IPS DF 4.7 (cell line): ENCODE measurements at regions not wholly inside any gene's neighbourhood (a gene's known extent, or its start where the extent isn't known, plus 50 kb on each side); places are given as distances from the start of the nearest gene placed in this dataset.

Source experiments
- DNase-seq: peaks from one replicate; pipeline ENCODE4 v3.0.0-alpha.2; 2013; ENCODE audit warnings: low spot score; ENCODE audit errors: extremely low read depth

GRCh38 chr2:221197225-221197856 is 374.8 kb downstream of the EPHA4 start:
- DNase-seq: no peak

GRCh38 chr2:221198309-221198708 is 373.8 kb downstream of the EPHA4 start:
- DNase-seq: no peak

DNA sequence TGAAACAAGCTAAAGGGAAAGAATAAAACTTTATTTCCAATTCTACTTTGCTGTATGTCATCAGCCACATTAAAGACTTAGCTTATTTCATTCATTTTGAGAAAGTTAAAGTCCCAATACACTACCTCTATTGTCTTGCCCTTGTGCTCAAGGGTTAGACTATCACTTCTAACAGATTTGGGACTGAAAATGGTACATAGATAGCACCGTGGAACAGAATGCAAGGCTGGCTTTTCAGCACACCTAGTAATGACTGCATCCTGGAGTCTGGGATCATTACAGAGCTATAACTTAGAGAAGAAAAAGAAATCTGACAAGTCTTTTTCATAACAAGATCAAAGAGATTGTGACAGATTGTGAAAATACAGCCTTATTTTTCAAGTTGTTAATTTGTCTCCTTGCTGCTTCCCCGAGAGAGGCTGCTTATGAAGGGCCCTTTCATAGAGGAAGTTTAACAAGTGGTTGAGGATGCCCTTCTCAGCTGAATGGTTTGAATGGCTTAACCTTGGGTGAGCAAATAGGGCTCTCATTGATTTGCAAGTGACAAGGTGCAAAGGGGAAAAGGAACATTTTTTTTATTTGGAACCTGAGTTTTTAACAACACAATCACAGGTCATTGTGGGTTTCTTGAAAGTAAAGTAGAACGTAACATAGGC is 371.8 kb downstream of the EPHA4 start:
- no peak for DNase-seq

- DNase-seq: no peak
These were observed 369.7 kb downstream of the EPHA4 start for GRCh38 chr2:221202431-221202830.

GRCh38 chr2:221203125-221203524 is 369.0 kb downstream of the EPHA4 start:
- no peak for DNase-seq

DNA sequence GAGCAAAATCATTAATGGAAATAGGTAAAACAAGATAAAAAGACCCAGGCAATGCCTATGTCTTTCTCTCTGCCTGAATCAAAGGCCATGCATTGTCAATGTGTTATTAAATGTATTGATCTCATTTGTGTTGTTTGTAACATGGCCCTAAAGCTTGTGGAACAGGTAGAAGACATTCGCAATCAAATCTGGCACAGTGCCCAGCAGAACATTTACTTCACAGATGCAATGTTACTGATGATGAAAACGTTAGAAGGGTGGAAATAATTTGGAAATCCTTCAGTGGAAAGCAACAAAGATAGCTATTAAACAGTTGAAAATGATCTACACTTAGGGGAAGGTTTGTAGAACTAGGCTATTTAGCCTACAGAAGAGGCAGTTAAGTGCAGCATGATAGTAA is 368.2 kb downstream of the EPHA4 start:
- DNase-seq: no peak

GRCh38 chr2:221204699-221205098 is 367.4 kb downstream of the EPHA4 start:
- no peak for DNase-seq

DNA sequence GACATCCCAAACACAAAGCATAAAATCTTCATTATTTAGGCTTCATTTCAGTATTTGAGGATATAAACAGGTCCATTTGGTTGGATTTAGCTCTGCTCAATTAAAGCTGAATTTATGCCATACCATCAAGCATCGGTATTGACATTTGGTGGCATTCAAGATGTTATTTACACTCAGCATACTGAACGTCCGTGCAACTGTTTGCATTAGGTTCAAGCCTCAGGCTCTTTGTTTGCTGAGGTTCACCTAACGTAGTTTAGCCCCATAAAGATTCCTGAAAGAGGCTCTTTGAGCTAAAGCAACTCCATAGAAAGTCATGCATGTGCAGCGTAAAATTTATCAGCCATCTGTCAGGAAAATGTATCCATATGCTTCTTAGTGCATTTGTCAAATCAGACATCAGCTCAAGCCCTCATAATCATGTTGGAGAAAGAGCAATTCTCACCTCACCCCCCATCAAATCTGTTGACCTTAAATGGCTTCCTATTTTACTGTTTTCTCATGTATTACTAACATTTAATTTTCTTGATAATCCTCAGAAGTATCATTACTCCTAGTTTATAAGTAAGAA is 366.9 kb downstream of the EPHA4 start:
- no peak for DNase-seq

- DNase-seq: no peak
These were observed 361.4 kb downstream of the EPHA4 start for GRCh38 chr2:221210686-221211085.

DNA sequence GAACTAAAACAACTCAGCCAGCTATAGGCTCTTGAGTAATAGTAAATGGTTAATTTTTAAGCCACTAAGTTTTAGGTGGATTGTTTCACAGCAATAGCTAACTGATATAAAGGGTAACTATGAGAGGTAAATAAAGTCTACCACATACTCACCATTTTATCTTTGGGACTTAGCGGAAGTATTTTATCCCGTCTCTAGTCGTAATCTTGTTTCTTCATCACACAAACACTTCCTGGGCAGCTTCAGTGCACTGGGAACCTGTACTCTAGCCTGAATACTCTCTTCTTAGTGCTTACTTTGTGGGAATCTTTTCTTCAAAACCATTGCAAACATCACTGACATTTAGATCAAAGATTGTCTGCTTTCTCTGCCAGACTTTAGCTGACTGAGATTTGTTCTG is 360.5 kb downstream of the EPHA4 start:
- no peak for DNase-seq

DNA sequence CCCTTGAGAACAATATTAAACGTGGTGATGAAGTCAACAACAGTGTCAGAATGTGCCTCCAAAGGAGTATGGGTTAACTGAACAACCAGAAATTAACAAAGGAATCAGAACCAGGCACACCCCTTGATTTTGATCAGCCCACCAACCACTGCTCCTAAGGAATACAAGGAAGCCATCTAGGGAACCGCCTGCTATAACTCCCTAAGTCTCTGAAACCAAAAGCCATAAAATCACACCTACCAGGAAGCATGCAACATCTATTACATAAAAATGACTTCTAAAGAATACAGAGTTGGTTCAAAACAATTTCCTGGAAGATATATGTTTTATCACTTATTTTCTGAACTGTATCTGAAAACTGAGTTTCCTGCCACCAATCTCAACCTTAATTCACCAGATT is 360.0 kb downstream of the EPHA4 start:
- no peak for DNase-seq

DNA sequence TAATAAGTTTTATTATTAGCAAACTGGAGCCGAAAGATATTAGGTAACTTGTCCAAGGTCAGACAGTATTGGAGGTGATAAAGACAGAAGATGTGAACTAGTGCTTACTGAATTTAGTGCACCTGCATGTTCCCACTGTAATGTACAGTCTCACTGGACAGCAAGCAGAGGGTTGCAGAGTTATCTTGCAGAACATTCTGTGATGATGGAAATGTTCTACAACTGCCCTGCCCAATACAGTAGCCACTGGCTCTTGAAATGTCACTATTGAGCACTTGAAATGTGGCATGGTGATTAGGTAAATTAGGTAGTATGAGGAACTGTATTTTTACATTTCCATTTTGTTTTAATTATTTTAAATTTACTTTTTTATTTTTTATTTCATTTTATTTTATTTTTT is 356.6 kb downstream of the EPHA4 start:
- DNase-seq: no peak

DNA sequence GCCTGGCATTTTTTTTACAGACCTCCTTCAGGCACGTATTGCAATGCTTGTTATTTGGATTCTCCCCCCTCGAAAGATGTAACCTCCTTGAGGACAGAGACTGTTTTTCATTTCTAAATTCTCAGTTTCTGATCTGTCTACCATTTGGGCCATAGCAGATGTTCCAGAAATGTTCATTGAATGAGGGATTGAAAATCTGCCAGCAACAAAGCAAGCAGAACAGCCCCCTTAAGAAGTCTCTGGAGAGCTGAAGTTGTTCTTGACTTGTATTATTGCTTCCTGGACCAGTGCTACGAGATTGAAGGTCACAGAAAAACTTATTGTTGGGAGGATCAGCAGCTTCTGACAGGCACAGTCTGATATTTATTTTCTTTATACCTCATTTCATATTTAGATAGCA is 355.5 kb downstream of the EPHA4 start:
- no peak for DNase-seq

- DNase-seq: no peak
These were observed 346.4 kb downstream of the EPHA4 start for GRCh38 chr2:221225752-221226151.

GRCh38 chr2:221228214-221228769 is 343.8 kb downstream of the EPHA4 start:
- DNase-seq: no peak

- no peak for DNase-seq
These were observed 343.0 kb downstream of the EPHA4 start for GRCh38 chr2:221229099-221229498.

DNA sequence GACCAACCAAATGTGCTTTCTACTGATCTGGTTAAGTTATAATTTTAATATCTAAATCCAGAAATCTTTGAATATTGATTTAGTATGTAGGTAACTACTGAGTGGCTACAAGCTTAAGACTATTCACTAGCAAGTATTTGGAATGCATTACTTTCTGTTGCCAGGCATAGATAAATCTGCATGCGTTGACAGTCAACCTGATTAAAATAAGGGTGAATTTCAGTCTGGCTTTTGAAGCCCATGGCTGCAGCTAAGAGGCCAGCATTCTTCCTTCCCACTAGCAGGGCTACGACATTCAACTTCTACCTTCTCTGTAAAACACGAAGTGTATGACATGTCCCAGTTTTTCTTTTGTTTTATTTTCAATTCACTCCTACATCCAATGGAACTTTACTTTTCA is 340.6 kb downstream of the EPHA4 start:
- no peak for DNase-seq

DNA sequence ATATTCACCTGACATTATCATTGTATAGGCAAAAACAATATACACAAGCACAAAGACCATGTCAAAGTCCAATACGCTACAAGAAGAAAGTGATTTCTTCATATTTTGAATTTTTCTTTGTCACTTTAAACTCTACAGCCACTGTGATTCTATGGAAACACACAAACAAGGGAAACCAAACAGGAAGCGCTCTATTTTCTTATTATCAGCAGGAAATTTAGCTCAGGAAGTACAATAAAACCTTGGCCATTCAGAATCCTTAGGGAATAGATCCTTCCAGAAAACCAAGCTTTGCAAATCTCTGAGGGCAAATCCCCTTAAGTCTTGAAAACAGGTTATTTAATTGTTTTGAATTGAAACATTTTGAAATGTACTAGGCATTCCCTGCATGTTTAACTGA is 336.2 kb downstream of the EPHA4 start:
- DNase-seq: no peak

DNA sequence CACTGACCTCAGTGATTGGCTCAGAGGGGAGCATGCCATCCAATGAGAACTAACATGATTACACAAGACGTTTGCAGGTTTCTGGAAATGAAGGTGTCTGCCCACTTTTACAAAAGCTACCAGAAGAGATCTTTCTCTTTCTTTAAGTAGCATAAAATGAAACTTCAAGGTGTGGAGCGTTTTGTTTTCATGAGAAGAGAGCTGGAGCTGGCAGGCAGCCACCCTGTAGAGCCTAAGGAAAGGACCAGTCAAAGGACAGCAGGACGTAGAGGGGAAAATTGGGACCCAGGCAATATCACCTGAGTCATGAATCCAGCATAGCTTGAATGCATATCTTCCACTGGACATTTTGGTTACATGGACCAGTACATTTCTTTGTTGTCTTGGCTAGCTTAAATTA is 331.0 kb downstream of the EPHA4 start:
- no peak for DNase-seq

DNA sequence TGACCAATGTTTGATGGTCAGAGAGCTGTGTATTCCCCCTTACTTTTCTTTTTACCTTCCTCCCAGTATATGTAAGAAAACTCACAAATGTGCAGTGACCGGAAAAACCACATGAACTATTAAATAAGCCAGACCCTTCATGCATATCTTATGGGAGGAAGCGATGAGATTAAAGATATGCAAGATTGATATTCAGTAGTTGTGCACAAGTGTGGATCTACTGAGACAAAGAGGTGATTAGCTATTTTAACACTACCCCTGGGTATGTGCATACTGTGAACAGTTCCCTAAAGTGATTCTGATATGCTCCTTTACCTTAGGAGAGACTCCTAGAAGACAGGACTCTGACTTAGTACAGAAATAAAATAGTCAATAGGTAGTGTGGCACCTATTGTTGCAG is 328.3 kb downstream of the EPHA4 start:
- no peak for DNase-seq

DNA sequence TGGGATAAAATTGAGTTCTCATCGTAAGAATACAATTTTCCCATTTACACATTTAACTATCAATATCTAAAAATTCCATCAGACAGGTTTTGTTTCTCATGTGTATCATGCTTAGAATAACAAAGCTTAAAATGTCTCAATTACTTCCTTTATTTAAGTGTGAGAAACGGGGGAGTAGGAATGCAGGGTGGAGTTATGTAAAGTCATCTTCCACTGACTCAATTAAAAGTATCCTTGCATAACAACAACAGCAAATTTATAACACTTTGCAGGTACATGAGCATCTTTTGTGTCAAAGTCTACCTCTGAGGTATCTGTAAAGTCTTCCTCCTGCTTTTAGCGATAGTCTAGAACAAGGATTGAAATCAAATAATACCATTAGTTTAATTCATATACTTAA is 327.1 kb downstream of the EPHA4 start:
- DNase-seq: no peak

GRCh38 chr2:221245772-221246171 is 326.3 kb downstream of the EPHA4 start:
- no peak for DNase-seq

DNA sequence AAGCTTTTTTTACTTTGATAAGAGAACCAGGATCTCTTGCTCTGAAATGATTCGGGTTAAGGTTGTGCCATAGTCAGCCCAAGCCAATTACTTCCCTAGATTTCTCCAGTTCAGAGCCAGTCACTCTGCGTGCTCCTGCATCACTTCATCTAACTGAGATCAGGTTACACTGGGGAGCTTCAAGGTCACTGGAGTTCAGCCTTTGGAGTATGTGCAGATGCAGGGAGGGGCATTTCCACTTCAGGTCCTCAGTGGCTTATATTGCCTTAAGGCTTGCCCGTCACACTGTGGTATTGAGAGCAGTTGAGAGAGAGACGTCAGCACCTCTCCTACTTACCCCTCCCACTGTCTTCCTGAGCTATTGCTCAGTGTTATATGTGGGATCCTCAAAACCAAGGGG is 317.8 kb downstream of the EPHA4 start:
- no peak for DNase-seq
